Superior temporal gyrus (tissue), 1 donor: ENCODE measurements at regions not wholly inside any gene's neighbourhood (a gene's known extent, or its start where the extent isn't known, plus 50 kb on each side); places are given as distances from the start of the nearest gene placed in this dataset.
A peak's percentile ranks its signal among the peaks of the same experiment; 100 is the strongest.
"Not testable (repeated sequence)": the region's sequence is repeated elsewhere in the genome, so short reads cannot be mapped to it uniquely, and the experiment has no call there.

Source experiments
- DNase-seq: peaks from one replicate; pipeline ENCODE4 v3.0.0-alpha.2; 2016; ENCODE audit errors: extremely low spot score

GRCh38 chr11:116375221-116375620 is 397.6 kb downstream of the BUD13 start:
- DNase-seq: no peak

DNA sequence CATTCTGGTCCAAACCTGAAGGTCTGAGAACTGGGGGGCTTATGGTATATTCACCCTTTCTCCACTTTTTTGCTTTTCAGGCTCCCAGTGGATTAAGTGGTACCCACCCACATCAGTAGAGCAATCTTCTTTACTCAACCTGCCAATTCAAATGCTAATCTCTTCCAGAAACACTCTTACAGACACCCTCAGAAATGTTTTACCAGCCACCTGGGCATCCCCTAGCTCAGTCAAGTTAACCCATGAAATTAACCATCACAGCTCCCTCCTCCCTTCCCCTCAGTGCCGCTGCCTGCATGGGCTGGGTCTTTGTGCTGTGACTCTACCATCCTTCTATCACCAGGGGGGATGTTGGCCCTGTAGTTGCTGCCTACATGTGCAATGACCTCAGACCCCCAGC is 398.7 kb downstream of the BUD13 start:
- DNase-seq: no peak

- peak; percentile 46 for DNase-seq
Measured at GRCh38 chr11:116373104-116373944, 399.5 kb downstream of the BUD13 start.

DNA sequence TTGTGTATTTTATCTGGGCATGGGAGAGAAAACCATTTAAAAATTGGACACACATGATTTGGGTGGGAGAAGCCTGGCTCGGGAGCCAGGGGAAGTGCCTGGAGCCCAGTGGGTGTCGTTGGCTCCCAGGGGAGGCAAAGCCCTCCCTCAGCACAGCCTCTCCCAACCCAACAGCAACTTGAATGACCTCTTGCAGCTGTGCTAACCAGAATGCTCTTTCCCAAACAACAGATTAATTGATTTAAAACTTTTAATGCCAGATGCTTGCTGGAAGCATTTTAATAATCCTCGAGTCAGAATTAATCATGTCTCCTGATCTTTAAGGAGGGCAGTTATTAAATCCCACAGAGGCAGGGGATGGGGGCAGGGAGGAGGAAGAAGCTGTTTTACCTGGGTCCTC is 401.6 kb downstream of the BUD13 start:
- no peak for DNase-seq

GRCh38 chr11:116368784-116369183 is 404.0 kb downstream of the BUD13 start:
- no peak for DNase-seq

GRCh38 chr11:116366980-116367645 is 405.7 kb downstream of the BUD13 start:
- DNase-seq: no peak

DNA sequence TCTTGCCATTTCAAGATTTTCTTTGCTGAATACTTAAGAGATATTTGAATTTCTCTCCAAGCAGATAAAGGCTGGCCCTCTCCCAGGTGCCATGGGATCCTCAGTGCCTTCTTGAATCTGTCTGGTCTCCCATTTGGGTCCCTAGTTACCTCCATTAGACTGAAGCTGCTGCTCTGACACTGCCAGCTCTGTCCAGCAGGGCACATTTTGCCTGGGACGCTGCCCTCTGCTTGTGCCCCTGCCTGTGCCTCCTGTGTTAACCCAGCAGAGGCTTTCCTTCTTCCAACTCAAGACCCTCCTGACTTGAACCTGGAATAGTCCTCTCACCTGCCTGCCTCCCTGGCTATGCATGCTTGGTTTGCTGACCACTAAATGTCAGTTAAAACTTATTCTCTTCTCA is 406.3 kb downstream of the BUD13 start:
- no peak for DNase-seq

DNA sequence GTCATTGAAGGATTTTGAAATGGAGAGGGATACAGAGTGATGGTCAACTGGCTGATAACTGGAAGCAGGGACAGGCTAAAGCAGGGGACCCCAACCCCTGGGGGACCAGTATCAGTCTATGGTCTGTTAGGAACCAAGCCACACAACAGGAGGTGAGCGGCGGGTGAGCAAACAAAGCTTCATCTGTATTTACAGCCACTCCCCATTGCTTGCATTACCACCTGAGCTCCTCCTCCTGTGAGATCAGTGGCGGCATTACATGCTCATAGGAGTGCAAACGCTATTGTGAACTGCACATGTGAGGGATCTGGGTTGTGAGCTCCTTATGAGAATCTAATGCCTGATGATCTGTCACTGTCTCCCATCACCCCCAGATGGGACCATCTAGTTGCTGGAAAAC is 407.9 kb downstream of the BUD13 start:
- not testable (repeated sequence) for DNase-seq

GRCh38 chr11:116364348-116364747 is 408.4 kb downstream of the BUD13 start:
- no peak for DNase-seq

- DNase-seq: no peak
Measured at GRCh38 chr11:116360221-116360941, 412.4 kb downstream of the BUD13 start.

- no peak for DNase-seq
Measured at GRCh38 chr11:116357784-116358544, 414.8 kb downstream of the BUD13 start.

- DNase-seq: no peak
Measured at GRCh38 chr11:116356451-116356850, 416.3 kb downstream of the BUD13 start.

GRCh38 chr11:116355104-116355503 is 417.7 kb downstream of the BUD13 start:
- no peak for DNase-seq

DNA sequence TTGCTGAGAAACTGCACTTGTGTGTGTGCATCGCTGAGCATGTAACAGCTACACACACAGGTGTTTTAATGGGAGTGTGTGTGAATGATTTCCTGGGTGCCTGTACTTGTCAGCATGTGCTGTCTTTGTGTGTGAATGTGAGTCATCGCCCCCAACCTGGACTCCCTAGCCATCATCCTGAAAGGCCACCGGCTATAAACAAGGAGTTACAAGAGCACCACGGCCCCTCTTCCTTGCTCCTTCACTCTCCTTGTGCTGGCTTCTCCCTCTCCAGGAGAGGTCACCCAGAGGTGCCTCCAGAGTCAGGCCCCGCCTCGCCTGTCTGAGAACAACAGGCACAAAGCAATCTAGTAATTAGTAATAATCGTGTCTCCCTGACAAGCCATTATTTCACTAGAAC is 419.2 kb downstream of the BUD13 start:
- DNase-seq: no peak

DNA sequence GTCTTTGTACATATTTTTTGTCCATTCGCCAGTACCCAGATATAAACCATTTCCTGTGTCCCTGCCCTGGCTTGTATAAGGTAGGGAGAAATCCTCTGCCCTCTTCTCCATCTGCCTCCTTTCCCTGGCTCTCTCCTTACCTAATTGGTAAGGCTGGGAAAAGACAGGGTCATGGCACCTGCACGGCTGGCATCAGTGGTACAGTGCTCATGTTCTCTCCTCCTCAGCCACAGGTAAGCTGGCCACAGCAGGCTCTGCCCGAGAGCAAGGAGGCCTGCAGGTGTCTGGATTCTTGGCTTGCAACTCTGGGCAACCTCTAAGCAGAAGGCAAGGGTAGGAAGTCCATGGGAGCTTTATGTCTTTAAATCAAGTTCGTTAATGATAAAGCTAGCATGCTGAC is 419.9 kb downstream of the BUD13 start:
- DNase-seq: no peak

GRCh38 chr11:116348226-116348625 is 424.6 kb downstream of the BUD13 start:
- no peak for DNase-seq

- no peak for DNase-seq
Measured at GRCh38 chr11:116345575-116345974, 427.2 kb downstream of the BUD13 start.

DNA sequence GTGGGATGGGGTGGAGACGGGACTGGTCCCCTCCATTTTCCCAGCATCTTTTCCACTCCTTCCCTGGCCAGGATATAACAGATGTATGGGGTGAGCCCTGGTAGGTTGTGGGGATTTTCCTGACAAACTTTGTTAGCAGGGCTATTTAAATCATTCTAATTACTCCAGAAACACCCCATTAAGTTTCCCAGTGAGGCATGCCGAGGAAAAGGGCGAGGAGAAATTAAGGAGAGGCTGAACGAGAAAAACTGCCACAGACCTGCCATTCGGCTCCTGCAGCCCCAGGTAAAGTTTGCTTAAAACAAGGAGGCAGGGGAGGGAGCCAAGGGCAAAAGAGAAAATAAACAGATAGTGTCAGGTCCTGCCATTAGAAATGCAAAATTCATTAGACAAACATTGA is 428.2 kb downstream of the BUD13 start:
- DNase-seq: no peak

- DNase-seq: no peak
Measured at GRCh38 chr11:116343270-116343669, 429.5 kb downstream of the BUD13 start.

GRCh38 chr11:116342148-116342547 is 430.6 kb downstream of the BUD13 start:
- DNase-seq: no peak

GRCh38 chr11:116339306-116340098 is 433.3 kb downstream of the BUD13 start:
- no peak for DNase-seq
